ENCODE measurements at regions not wholly inside any gene's neighbourhood (a gene's known extent, or its start where the extent isn't known, plus 50 kb on each side); places are given as distances from the start of the nearest gene placed in this dataset.
A peak's percentile ranks its signal among the peaks of the same experiment; 100 is the strongest.

DNA sequence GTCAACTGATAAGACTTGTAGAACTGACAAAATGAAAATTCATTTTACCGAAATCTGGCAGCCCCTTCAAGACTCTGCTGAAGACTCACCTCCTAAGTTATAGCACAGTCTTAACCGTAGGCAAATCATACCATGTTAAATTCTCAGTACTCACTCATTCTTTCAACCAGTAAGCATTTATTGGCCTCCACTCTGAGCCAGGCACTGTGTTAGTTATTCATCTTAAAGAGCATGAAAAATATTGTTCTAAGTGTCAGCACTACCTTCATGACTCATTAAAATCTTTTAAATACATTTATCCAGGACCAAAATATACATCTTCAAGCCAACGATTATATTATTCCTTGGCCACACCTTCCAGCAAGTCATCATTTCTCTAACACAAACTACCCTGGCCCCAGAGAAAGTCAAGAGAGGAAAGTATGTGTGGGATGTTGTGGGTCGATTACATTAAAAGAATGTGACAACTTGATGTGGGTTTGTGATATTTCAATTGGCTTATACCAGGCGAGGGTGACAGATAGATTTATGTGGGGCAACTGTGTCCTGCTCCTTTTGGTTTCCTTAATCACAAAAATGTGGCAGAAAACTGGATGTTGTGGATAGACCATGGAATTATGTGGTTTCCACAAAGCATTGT lies 55.0 kb downstream of the TMEM30B start:
- DNase-seq: no peak

DNA sequence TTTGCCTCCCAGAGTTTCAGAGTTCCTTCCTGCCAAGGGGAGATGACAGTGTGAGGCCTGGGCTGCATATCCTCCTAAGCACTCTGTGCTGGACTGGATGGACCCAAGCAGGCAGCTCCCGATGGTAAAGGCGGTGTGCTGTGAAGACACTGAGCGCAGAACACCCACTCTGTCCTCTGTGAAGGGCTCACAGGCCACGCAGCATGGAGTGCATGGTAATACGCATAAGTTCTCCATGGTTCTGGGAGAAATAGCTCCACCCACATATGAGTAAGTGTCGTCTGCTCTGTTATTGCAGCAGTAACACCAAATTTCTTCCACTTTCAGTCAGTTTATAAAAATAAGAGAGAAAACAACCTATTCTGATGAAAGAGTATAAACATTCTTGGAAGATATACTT lies 55.8 kb downstream of the TMEM30B start:
- DNase-seq: no peak

DNA sequence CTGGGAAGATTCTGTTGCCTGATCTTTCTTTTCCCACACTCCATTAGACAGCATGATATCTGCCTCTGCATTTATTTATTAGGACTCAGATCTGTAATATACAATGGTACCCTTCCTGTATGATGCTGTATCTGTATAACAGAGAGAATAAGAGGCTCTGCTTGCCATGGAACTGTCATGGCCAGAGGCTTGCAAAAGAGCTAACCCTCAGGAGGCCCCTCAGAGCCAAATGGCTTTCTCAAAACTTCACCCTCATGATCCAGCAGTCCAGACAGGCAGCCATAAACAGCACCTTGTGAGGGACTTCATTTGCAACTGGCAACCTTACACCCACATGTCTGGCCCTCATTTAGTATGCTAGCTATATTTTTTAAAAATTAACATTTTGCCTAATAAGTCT lies 57.6 kb downstream of the TMEM30B start:
- DNase-seq: no peak

DNA sequence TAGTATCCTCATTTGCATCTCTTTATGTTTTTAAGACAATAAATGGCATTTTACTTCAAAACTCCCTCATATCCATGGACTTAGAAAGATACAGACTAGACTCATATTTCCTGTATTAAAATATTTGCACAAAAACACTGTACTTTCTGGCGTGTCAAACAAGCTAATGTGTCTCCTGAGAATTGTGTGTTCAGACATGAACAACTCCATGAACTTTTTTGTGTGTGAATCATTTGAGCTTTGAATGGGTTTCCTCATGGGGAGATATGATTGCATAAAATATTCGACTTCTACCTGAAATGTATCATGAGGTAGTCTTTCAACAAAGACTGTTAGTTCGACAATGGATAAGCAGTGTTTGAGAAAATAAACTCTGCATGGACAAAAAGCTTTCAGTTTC lies 58.8 kb downstream of the TMEM30B start:
- DNase-seq: no peak

DNA sequence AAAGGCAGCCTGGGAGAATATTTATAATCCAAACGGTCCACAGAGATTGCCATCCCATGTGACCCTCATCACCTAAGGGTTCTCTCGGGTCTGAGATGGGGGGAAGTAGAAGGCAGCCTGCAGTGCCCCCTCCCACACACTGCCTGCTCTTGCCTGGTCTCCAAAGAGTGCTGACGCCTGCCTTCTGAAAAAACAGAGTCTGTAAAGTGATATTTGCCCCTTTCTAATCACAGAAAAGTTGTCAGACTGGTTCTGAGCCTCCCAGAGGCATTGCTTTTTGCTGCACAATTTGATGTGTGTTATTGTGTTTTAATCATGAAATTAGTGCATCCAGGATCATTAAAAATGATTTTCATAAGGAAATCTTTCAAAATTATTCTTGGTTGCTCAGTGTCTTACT lies 59.2 kb downstream of the TMEM30B start:
- no peak for DNase-seq

DNA sequence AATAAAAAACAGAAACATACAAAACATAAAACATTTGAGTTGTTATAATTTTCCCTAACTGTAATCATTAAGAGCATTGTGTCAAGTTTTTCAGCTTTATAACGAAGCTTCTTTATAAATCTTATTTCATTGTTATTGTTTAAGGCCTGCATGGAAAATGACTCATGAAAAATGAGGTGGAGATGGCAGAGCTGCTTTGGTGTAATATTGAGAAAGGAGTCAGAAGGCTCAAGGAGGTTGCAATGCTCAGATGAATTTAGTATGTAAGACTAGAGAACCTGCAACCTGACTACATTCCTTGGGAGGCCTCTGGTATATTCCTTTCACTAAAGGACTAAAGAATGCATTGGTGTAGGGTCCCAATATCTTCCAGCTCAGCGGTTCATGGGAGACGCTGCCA lies 61.5 kb downstream of the TMEM30B start:
- no peak for DNase-seq

DNA sequence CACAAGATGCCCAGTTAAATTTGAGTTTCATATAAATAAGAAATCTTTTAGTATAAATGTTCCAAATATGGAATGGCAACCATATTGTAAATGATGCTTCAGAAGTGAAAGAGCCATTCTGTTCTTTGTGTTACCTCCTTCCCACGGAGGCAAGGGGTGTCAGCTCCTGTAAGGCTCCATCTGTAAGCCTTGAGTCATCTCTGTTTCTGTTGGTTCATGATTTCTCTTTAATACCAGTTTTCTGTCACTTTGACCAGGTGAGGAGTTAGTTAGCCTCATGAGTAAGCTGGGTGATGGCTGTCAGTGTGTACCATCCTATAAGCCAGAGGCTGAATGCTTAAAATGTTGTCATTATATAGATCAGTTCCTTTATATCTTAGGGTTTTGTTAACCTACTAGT lies 61.9 kb downstream of the TMEM30B start:
- DNase-seq: no peak

DNA sequence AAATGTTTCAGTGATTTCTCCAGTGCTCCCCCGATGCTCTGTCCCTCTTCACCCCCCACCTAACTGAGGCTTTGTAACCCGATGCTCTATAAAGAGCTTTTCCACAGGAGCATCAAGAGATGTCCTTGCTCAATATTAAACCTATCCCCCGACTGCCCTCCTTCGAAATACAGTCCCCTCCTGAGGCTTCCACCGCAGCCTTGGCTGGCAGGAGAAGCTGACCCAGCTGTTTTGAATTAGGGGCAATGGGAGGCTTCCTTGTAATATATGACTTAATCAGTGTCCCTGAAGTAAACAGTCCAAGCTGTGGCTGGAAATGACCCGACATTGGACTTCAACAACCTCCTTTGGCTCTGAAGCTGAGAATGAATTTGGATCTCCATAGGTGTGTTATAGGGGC lies 62.4 kb downstream of the TMEM30B start:
- no peak for DNase-seq

DNA sequence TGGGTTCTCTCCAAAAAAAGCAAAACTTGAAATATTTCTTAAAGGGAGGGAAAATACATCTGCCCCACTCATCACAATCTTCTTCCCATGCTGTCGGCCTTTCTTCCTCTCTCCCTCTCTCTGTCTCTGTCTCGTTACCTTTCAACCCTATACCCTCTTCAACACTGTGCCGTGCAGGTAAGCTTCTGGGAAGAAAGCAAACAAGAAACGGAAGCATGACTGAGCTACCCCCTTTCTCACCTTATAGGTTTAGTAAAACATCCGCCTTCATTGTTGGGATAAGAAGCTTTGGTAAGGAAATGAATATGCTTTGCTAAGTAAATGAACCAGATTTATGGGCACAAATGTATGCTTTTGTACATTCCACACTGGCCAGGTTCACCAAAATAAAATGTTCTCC lies 63.0 kb downstream of the TMEM30B start:
- DNase-seq: no peak

DNA sequence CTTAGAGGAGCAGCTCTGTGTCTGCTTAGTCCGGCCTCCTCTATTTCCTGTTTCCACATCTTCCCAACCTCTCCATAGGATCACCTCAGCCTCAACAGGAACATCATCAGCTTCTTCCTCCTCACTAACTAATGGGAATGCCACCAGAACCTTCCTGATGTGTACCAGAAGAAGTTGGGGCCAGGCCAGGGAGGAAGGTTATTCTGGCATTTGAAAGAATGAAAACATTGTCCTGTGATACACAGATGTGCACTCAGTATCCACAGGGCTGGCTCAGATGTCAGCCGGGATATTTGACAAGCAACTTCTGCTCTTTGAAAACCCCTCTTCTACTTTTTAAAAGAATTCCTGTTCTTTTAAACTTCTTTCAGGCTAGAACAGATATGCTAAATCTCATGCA lies 63.6 kb downstream of the TMEM30B start:
- no peak for DNase-seq

DNA sequence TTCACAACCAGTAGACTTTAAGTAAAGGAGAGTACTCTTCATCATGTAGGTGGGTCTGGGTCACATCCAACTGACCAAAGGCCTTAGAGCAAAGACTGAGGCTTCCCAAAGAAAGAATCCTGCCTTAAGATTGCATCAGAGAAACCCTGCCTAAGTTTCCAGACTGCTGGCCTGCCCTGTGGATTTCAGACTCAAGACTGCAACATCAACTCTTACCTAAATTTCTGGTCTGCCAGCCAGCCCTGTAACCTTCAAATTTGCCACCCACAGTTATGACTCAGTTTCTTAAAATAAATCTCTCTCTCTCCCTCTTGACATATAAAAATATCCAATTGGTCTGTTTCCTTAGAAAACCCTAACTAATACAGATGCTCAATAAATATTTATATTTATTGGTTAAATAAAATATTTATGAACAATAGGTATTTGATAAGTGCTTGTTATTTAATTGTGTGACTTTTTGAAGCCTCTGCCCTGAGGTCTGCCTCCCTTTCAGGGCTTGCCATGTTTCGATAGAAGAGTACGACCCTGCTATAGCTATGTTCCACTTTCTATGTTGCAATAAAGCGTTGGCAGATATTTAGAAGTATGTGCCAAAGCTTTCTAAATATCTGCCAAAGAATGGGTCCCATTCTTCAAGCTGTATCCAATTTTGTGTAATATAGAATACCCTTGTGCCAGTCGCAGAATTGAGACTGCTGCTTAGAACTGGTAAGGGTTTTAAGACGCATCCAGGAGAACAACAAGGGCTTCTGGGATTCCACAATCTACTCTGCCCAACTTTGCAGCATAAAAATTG lies 65.7 kb downstream of the TMEM30B start:
- DNase-seq: no peak

DNA sequence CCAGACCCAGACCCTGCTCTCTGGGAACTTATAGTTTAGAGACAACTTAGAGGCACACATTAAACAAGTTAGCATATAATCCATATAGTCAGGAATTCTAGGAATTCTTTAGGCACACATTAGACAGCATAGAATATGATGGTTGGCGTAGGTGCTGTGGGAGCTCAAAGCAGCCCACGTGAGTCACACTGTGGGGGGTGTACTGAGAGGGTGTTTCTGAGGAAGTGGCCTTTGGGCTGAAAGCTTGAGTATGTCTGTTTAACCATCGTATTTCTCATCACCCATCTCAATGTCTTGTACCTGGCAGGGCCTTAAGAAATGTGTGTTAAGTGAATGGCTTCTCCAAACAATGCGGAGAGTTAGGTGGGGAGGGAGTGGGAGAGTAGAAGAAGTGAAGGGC lies 67.2 kb downstream of the TMEM30B start:
- DNase-seq: no peak

DNA sequence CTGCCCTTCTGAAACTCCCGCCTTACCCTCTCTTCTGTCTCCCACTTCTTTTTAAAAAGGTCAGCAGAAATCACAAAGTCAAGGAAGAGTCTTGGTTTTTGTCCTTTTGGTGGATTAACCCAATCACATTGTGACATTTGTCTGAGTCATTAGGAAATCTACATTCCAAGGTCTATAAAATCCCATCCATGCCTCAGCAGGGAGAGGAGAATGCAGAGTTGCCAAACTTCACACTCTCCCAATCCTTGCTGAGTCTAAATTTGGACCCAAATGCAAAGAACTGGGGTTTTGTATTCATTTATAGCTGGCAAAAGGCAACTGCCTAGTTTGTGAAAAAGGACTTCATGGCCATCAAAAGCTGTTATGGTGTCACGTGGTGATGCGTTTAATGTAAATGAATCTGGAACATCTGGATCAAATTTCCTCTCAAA lies 67.9 kb downstream of the TMEM30B start:
- DNase-seq: no peak

DNA sequence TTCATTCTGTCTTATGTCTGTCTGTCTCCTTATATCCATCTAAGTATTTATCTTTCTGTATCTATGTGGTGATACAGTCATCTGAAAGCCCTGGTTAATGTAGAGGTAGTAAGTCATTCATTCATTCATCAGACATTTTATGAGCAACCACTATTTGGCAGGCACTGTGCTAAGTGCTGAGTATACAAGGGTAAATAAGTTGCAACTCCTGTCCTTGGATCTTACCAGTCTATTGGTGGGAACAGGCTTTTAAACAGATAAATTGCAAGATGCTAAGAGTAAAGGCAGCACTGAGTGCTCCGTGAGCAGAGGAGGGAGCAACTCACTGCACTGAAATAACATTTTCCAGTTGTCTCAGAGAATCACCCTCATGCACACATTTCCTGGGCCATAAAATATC lies 68.6 kb downstream of the TMEM30B start:
- DNase-seq: no peak

DNA sequence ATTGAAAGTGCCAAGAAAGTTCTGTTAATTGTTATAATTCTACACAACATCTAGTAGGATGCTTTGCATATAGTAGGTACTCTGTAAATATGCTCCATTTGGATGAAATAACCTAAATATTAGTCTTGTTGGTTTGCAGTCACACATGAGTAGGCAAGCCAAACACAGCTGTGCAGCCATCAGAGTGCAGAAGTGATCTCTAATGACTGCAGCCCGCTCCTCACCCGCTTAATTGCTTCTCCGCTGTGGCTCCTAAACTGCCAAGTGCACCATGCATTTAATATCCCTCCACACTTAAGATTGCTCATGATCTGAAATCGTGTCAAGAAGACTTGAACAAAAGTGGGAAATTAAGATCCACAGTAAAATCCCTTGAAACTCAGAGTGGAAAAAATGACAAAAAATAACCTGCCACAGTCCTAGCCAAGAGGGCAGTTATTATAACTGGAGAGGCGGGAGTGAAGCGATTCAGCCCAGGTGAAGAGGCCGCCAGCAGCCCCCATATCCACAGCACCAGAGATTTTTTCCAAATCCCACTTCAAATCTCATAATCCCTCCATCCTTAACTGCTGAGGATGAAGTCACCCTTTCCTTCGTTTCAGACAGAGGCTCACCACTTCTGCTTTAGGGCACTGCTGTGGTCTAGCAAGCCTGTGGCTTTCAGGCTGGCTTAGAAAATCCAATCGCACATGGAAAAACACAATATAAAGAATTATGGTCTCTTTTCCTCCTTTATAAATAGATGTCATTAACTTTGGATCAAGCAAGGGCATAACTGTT lies 69.5 kb downstream of the TMEM30B start:
- peak; percentile 51 for DNase-seq

DNA sequence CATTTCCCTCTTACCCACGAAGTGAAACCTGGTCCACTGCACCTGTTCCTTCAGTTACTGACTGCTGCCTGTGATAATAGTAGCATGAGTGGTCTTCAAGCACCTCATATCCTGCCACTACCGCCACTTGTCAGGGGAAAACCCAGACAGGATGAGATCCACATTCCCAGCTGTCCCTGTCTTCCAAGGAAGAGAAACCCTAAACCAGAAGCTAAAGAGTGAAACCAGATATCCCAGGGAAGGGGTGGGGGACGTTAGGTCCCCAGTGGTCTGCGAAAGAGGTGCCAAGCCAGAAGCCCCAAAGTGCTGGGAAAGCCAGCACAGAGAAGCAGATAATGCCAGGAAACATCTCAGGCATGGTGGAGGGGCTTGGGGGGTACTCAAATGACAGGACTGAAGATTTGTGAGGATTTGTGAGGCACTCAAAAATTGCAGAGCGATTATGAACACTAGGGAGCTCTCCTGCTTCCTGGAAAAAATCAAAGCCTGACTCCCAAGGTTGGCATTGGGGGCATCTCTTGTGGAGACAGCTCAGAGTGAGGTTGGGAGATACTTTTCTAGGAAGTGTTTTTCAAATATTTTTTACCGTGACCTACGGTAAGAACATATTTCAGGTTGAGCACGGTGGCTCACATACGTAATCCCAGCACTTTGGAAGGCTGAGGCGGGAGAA lies 77.9 kb downstream of the TMEM30B start:
- no peak for DNase-seq

DNA sequence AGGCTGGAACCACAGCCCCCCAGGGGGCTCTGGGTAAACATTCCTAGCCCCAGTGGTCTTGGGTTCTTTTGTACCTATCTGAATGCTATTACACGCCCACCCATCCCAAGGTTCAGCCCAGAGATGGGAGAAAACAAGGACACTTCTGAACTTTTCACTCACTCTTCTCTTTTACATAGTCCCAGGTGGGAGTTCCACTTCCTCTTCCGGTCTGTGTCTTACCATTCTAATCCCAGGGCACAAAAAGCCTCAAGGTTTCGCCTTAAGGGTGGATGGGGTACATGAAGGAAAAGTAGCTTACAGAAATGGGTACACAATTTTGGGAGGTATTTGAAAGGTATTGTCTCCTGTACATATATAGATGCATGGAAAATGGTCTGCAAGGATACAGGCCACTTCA lies 79.0 kb downstream of the TMEM30B start:
- DNase-seq: no peak

DNA sequence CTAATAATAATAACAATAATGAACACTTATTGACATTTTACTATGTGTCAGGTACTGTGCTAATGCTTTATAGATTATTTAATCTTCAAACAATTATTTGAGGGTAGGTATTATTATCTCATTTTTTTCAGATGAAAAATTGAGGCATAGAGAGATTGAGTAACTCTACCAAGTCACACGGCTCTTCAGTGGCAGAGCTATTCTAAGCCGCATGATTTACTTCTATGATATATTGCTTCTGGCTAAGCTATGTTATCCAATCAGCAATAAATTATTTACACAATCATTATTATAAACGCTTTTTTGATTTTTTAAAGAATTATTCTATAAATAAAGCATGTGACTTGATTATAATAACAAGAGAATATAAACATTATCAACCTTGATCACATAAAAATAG lies 80.0 kb downstream of the TMEM30B start:
- no peak for DNase-seq

DNA sequence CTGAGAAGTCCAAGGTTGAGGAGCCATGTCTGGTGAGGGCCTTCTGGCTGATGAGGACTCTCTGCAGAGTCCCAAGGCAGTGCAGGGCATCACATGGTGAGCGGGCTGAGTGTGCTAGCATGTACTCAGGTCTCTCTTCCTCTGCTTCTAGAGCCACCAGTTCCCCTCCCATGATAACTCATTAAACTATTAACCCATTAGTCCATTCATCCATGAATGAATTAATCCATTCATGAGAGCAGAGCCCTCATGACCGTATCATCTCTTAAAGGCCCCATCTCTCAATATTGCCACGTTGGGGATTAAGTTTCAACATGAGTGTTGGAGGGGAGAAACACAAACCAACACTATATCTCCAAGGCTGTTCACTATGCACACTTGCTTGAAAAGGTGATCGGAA lies 83.7 kb downstream of the TMEM30B start:
- DNase-seq: no peak

DNA sequence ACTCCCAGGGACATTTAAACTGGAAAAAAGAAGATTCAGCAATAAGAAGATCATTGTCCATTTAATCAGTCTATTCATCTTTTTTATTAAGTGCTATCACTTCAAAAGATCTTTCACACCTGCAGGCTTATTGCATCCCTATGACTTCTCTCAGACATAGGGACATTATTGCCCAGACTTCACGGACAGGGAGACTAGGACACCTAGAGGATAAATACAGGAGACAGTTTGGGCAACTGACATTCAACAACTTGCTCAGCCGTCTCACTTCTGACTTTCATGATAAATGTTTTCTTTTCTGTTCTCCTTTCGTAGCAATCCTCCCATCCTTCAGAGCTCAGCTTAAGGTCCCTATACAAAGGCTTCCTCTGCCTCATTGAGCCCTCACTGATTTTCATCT lies 84.3 kb downstream of the TMEM30B start:
- DNase-seq: no peak

DNA sequence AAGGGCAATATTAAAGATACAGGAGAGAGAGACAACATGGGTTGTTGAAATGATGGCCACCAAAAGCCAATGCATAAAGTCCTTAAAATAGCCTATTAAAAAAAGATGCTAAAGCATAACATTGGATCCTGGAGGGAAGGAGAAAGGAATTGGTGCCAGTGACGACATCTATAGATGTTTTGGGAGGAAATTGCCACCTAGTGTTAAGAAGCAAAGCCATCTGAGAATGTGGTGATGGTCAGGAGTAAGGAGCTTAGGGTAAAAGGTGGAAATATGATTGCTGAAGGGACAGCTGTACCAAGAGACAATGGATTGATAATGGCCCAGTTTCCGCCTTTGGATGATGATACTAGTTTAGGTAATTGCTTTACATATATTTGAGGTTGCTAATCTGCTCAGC lies 85.1 kb downstream of the TMEM30B start:
- DNase-seq: no peak

DNA sequence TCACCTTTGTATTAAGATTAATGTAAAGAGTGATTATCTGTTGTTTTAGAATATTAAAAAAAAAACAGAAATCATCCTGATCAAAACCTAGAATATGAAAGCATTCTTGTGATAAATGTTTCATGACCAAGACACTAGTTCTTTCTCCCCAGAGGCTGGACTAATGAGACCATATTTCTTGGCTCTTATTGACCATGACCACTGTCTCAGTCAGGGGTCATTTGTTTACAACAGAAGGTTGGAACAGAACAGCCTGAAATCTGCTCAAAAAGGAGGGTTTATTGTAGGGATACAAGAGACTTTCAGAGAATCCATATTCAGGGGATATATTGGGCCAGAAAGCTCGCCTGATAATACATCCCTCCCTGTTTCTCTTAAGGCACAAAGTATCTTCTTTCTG lies 87.7 kb downstream of the TMEM30B start:
- DNase-seq: no peak

DNA sequence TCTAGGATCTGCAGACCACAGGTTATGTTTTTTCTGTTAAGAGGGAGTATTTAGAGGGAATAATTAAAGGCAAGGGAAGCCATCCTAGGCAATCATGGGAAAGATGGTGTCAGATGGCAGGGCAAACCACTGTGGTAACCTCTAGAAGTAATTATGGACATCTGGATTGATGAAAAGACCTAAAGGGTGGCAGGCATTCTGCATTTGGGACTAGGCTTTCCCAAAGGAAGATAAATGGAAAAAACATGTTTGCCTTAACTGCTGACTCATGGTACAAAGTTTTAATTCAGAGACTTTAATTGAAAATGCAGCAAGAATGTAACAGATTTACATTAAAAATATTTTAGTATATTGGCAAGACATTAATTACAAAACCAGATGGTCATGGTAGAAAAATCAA lies 88.1 kb downstream of the TMEM30B start:
- DNase-seq: no peak

DNA sequence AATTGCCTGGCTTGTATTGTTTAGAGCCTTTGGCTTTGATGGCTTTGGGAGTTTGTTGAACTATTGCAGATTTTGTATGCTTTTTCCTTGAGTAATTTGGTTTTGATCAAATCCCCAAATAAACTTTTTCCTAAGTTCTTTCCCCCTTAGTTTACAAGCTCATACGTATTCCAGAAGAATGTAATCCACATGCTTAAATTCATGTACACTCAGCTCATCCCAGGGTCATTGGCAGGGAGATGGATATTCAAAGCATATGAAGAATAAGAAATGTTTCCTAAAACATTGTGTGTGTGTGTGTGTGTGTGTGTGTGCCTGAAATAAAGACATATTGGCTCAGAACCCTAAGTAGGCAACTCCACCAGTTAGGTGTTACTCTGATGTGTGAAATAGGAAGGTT lies 89.4 kb downstream of the TMEM30B start:
- no peak for DNase-seq

All from left hindlimb (tissue), 1 donor.